ENCODE measurements at regions not wholly inside any gene's neighbourhood (a gene's known extent, or its start where the extent isn't known, plus 50 kb on each side); places are given as distances from the start of the nearest gene placed in this dataset.

- FAIRE-seq (no peak), DNase-seq (ENCODE audit: insufficient read length, low spot score) (no peak)
- no peak for TF ChIP-seq POU2F2 (IDR thresholded peaks at IDR 0.05; ENCODE audit: low read depth, low read length)
- TF ChIP-seq TAF1 (IDR thresholded peaks at IDR 0.05; ENCODE audit: low read depth, low read length): no peak
- no peak for TF ChIP-seq PAX5 (IDR thresholded peaks at IDR 0.05; ENCODE audit: insufficient read depth, low read length, severe bottlenecking)
- no peak for TF ChIP-seq SPI1 (IDR thresholded peaks at IDR 0.05; ENCODE audit: low read depth, low read length)
- TF ChIP-seq POLR2A (IDR thresholded peaks at IDR 0.05; ENCODE audit: low read depth, low read length): no peak
- no peak for TF ChIP-seq POLR2AphosphoS5 (IDR thresholded peaks at IDR 0.05; ENCODE audit: low read depth, low read length)
Measured at GRCh38 chr1:47684518-47684917, 246.7 kb downstream of the FOXD2 start.

- no peak for TF ChIP-seq POU2F2 (IDR thresholded peaks at IDR 0.05; ENCODE audit: low read depth, low read length)
- TF ChIP-seq SPI1 (IDR thresholded peaks at IDR 0.05; ENCODE audit: low read depth, low read length): no peak
- TF ChIP-seq PAX5 (IDR thresholded peaks at IDR 0.05; ENCODE audit: insufficient read depth, low read length, severe bottlenecking): no peak
- TF ChIP-seq POLR2A (IDR thresholded peaks at IDR 0.05; ENCODE audit: low read depth, low read length): no peak
- TF ChIP-seq POLR2AphosphoS5 (IDR thresholded peaks at IDR 0.05; ENCODE audit: low read depth, low read length): no peak
- no peak for TF ChIP-seq TAF1 (IDR thresholded peaks at IDR 0.05; ENCODE audit: low read depth, low read length)
- DNase-seq (ENCODE audit: insufficient read length, low spot score): no peak
- FAIRE-seq: no peak
Measured at GRCh38 chr1:47684964-47685762, 247.3 kb downstream of the FOXD2 start.

DNA sequence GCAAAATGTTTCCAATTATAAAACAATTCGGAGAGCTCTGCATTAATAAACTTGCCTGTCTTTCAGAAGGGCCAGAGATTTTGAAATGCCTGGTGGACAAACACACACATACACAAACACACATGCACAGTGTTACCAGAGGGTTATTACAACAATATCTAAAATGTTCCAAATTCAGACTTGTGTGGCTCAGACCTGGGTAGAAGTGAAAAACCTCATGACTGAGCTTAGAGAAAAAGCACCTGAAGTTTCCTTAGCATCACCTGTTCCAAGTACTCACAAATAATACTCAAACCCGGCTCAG lies 247.9 kb downstream of the FOXD2 start:
- DNase-seq (ENCODE audit: insufficient read length, low spot score): no peak
- no peak for FAIRE-seq
- TF ChIP-seq POU2F2 (IDR thresholded peaks at IDR 0.05; ENCODE audit: low read depth, low read length): no peak
- no peak for TF ChIP-seq SPI1 (IDR thresholded peaks at IDR 0.05; ENCODE audit: low read depth, low read length)
- TF ChIP-seq PAX5 (IDR thresholded peaks at IDR 0.05; ENCODE audit: insufficient read depth, low read length, severe bottlenecking): no peak
- TF ChIP-seq POLR2A (IDR thresholded peaks at IDR 0.05; ENCODE audit: low read depth, low read length): no peak
- TF ChIP-seq TAF1 (IDR thresholded peaks at IDR 0.05; ENCODE audit: low read depth, low read length): no peak
- no peak for TF ChIP-seq POLR2AphosphoS5 (IDR thresholded peaks at IDR 0.05; ENCODE audit: low read depth, low read length)

DNA sequence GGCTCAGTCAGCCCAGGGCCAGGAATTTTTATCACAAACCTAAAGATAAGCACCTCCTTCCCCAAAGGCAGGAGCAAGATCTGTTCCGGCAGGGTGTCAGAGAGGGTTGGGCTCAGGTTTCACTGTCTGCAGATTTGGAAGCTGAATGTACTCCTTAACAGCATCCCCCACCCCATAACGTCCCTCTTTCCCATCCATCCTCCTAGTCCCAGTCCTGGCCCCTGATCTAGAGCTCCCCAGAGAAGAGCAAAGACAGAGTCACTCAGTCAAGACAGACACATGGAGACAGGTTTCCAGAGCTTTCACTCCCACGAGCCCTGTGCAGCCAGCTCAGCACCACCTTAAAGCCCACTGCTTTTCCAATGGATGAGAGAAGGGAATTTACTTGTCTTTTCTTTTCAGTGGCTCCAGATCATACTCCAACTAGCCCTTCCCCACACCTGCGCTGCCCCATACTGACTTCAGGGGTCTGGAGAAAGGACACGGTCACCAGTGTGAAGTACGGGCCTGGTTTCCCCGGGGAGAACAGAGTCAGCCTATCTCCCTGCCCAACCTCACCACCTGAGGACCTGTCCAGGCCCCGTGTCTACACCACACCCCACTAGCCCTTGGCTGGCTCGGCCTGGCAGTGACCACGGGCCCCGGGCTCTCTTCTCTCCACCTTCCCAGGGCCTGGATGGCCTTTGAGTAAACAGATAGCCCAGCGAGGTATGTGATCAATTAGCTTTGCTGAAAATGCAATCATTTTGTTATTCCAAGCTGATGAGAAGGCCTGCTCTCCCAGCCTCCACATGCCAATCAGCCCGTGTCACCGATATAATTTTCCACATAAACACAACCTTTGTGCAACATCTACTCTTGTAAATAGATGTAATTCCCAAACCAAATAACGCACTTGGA lies 249.1 kb downstream of the FOXD2 start:
- no peak for FAIRE-seq

DNA sequence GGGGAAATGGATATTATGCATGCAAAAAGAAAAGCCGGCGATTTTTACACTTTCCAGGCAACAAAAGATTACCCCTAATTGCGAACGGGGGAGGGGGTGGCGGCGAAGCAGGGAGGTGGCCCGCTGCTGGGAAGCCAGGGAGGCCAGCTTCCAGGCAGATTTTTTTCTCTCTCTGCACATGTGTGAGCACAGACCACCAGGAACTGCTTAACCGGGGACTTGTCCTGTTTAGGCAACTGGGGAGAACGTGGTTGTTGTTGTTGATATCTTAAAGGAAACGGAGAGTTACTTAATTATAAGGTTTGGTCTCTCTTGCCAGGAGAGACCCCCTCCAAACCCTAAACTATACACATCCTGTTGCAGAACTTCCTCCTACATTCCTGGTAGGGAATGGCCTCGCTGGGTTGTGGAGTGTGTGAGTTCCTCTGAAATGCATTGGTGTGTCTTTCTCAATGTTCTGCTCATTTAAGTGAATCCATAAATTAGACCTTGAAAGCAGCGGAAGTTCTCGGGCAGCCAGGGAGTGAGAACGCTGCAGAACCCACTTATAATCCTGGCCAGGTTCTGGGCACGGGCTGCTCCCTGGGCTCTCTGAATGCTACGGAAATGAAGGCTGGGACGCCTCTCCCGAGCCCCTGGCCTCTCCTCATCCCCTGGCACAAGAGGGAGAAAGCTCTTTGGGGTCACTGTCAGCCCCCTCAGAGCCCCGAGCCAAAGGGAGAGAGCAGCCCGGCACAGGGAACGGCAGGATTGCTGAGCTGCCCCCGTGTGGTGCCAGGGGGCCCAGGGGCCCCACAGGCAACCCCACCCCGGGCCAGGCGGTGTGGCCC lies 250.0 kb downstream of the FOXD2 start:
- no peak for FAIRE-seq
- no peak for DNase-seq (ENCODE audit: insufficient read length, low spot score)
- TF ChIP-seq PAX5 (IDR thresholded peaks at IDR 0.05; ENCODE audit: insufficient read depth, low read length, severe bottlenecking) (no peak), POLR2AphosphoS5 (IDR thresholded peaks at IDR 0.05; ENCODE audit: low read depth, low read length) (no peak), POLR2A (IDR thresholded peaks at IDR 0.05; ENCODE audit: low read depth, low read length) (no peak), POU2F2 (IDR thresholded peaks at IDR 0.05; ENCODE audit: low read depth, low read length) (no peak), SPI1 (IDR thresholded peaks at IDR 0.05; ENCODE audit: low read depth, low read length) (no peak), TAF1 (IDR thresholded peaks at IDR 0.05; ENCODE audit: low read depth, low read length) (no peak)

More for the DNA sequence above, 249.1 kb downstream of the FOXD2 start:
- DNase-seq (ENCODE audit: insufficient read length, low spot score): no peak
- TF ChIP-seq TAF1 (IDR thresholded peaks at IDR 0.05; ENCODE audit: low read depth, low read length) (no peak), POU2F2 (IDR thresholded peaks at IDR 0.05; ENCODE audit: low read depth, low read length) (no peak), POLR2AphosphoS5 (IDR thresholded peaks at IDR 0.05; ENCODE audit: low read depth, low read length) (no peak), PAX5 (IDR thresholded peaks at IDR 0.05; ENCODE audit: insufficient read depth, low read length, severe bottlenecking) (no peak), POLR2A (IDR thresholded peaks at IDR 0.05; ENCODE audit: low read depth, low read length) (no peak), SPI1 (IDR thresholded peaks at IDR 0.05; ENCODE audit: low read depth, low read length) (no peak)

GRCh38 chr1:47688461-47689296 lies 250.8 kb downstream of the FOXD2 start:
- TF ChIP-seq PAX5 (IDR thresholded peaks at IDR 0.05; ENCODE audit: insufficient read depth, low read length, severe bottlenecking) (no peak), TAF1 (IDR thresholded peaks at IDR 0.05; ENCODE audit: low read depth, low read length) (no peak), POLR2A (IDR thresholded peaks at IDR 0.05; ENCODE audit: low read depth, low read length) (no peak), POU2F2 (IDR thresholded peaks at IDR 0.05; ENCODE audit: low read depth, low read length) (no peak), SPI1 (IDR thresholded peaks at IDR 0.05; ENCODE audit: low read depth, low read length) (no peak), POLR2AphosphoS5 (IDR thresholded peaks at IDR 0.05; ENCODE audit: low read depth, low read length) (no peak)
- FAIRE-seq (no peak), DNase-seq (ENCODE audit: insufficient read length, low spot score) (no peak)

DNA sequence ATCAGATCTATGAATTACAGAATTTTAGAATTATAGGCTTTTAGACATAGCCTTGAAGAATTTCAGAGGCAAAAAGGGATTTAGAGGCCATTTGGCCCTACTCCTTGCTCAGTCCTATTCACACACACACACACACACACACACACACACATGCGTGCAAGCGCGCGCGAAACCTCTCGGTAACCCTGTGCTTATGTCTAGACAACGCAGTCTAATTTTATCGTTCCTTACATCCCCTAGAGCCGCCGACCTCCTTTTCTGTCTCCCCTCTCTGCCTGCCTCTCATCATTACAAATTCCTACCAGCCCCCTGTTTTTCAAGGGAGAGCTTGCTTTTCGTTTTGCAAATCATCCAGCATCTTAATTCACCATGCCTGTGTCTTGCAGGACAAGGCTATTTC lies 252.1 kb downstream of the FOXD2 start:
- DNase-seq (ENCODE audit: insufficient read length, low spot score) (no peak), FAIRE-seq (no peak)
- TF ChIP-seq TAF1 (IDR thresholded peaks at IDR 0.05; ENCODE audit: low read depth, low read length) (no peak), POLR2A (IDR thresholded peaks at IDR 0.05; ENCODE audit: low read depth, low read length) (no peak), POLR2AphosphoS5 (IDR thresholded peaks at IDR 0.05; ENCODE audit: low read depth, low read length) (no peak), SPI1 (IDR thresholded peaks at IDR 0.05; ENCODE audit: low read depth, low read length) (no peak), PAX5 (IDR thresholded peaks at IDR 0.05; ENCODE audit: insufficient read depth, low read length, severe bottlenecking) (no peak), POU2F2 (IDR thresholded peaks at IDR 0.05; ENCODE audit: low read depth, low read length) (no peak)

Measured in GM12891 (cell line).